HT-29 (cell line): ENCODE measurements at regions not wholly inside any gene's neighbourhood (a gene's known extent, or its start where the extent isn't known, plus 50 kb on each side); places are given as distances from the start of the nearest gene placed in this dataset.

Experiments used
- DNase-seq: peaks from one replicate; pipeline ENCODE4 v3.0.0-alpha.2; 2015; ENCODE audit warnings: low spot score

- DNase-seq, result no peak
Measured at GRCh38 chrX:8232406-8232805, 61.3 kb upstream of the VCX2 start.

DNA sequence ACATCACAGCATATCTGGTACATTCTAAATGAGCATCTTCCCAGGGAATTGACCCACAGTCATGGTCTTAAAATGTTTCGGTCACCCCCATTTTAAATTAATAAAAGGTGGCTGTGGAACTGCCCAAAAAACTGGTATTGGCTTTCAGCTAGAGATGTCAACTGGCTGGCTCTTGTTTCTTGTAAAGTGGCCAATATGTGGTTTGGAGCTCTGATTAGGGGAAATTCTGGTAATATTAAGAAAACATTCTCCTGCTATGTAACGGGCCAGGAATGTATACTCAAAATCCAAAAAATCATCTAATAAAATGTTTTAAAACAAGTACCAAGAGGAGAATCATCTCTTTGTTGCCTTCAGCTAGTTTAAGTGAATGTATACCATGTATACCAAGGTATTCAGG lies 62.0 kb upstream of the VCX2 start:
- no peak for DNase-seq

GRCh38 chrX:8235026-8235425 lies 64.0 kb upstream of the VCX2 start:
- no peak for DNase-seq

GRCh38 chrX:8237718-8238117 lies 66.7 kb upstream of the VCX2 start:
- DNase-seq, result peak; percentile 11

- DNase-seq, result no peak
Measured at GRCh38 chrX:8242431-8243020, 71.5 kb upstream of the VCX2 start.

- DNase-seq, result no peak
Measured at GRCh38 chrX:8244301-8244700, 73.2 kb upstream of the VCX2 start.

DNA sequence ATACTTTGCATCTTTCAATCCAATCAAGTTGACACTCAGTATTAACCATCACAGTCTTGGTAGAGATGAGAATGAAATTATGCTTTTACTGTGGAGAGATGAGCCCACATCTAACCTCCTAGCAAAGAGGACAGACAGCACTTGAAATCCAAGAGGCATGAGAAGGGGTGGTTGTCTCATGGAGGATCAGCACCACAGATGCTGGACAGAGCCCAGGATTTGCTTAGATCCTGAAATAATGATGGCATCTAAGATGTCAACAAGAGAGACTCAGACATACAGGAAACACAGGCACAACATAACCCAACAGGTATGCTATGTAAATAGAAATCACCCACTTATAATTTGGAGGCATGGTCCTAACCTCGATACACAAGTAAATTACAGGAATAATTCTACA lies 74.3 kb upstream of the VCX2 start:
- DNase-seq, result no peak

GRCh38 chrX:8253096-8253495 lies 82.0 kb upstream of the VCX2 start:
- no peak for DNase-seq

- no peak for DNase-seq
Measured at GRCh38 chrX:8254401-8254800, 83.3 kb upstream of the VCX2 start.

DNA sequence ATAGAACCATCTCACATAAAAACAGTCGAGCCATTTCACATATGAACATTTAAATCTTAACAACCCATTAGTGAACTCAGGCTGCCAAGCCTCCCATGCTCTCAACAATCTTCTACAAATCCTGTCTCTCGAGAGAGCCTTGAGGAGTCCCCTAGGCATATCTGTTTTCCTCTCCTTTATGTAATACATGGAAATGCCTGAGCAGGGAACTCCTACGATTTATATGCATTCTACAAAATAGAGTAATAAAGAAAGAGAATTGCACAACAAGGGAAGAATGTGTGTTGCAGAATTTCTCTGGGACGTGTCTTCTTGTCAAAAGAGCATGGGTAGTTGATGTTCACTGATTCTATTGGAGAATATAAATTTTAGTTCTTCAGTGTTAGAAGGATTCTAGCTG lies 101.8 kb upstream of the VCX2 start:
- no peak for DNase-seq

GRCh38 chrX:8273451-8273895 lies 102.4 kb upstream of the VCX2 start:
- DNase-seq, result no peak

DNA sequence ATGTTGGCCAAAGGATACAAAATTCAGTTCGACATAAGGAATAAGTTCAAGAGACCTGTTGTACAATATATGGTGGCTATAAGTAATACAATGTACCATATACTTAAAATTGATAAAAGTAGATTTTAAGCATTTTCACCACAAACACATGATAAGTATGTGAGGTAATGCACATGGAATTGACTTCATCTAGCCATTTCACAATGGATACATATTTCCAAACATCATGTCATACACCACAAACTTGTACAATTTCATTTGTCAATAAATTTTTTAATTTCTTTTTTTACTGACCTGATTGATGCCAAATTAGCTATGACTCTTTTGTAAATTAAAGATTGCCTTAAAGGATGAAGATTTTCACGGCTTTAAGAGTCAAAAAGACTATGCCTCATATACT lies 103.1 kb upstream of the VCX2 start:
- DNase-seq, result no peak

GRCh38 chrX:8278557-8278956 lies 107.5 kb upstream of the VCX2 start:
- DNase-seq, result no peak

DNA sequence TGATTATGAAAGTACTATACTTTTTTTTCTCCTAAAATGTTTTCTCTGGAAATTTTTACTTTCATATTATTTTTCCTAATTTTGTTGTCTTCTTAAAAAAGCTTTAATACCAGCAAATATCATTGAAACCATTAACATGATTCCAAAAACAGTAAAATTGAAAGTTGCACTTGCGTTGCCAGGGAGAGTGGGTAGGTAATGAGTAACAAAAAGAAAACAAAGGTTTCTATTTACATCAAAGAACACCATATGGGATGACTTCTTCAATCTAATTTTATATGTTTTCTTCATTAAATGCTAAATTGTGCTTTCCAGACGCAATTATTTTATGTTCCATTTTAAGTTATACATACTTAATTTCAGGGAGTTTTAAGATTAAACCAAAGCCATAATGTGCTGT lies 108.3 kb upstream of the VCX2 start:
- no peak for DNase-seq

DNA sequence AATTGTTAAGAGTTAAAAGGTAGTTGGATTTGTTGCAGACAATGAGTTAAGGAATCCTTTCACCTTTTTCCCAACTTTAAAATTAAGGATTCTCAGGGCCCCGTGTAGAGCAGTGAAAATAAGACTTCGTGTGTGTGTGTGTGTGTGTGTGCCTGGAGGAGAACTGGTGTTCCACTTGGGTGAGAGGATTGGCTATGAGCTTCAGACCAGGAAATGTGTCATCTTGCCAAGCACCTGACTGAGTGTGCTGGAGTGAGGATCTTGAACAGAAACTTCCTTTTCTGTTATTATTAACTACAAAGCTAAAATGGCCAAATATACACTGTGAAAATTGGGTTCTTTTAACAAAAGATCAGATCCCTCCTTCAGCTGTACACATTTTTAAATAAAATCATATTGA lies 113.1 kb upstream of the VCX2 start:
- no peak for DNase-seq

- DNase-seq, result no peak
Measured at GRCh38 chrX:8288590-8288989, 117.5 kb upstream of the VCX2 start.

- DNase-seq, result no peak
Measured at GRCh38 chrX:8289523-8289922, 118.5 kb upstream of the VCX2 start.

- no peak for DNase-seq
Measured at GRCh38 chrX:8297766-8298165, 126.7 kb upstream of the VCX2 start.

GRCh38 chrX:8304668-8305067 lies 133.6 kb upstream of the VCX2 start:
- no peak for DNase-seq

DNA sequence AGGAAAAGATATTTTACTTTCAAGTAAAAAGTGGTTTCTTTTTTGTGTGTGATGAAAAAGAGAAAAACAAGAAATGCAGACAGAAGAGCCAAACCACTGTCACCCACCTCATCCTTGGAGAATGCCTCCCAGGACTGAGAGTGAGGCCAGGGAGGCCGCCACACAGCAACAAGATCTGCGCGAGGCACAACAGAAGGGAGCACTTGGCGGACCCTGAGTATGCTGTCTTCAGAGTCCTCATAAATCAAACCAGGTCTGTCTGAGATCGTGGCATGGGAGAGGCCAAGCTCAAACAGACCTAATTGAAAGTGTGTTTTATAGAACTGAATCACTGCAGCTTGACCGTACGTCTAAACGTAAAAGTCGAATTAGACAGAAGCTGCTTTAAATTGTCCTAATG lies 134.3 kb upstream of the VCX2 start:
- DNase-seq, result no peak

DNA sequence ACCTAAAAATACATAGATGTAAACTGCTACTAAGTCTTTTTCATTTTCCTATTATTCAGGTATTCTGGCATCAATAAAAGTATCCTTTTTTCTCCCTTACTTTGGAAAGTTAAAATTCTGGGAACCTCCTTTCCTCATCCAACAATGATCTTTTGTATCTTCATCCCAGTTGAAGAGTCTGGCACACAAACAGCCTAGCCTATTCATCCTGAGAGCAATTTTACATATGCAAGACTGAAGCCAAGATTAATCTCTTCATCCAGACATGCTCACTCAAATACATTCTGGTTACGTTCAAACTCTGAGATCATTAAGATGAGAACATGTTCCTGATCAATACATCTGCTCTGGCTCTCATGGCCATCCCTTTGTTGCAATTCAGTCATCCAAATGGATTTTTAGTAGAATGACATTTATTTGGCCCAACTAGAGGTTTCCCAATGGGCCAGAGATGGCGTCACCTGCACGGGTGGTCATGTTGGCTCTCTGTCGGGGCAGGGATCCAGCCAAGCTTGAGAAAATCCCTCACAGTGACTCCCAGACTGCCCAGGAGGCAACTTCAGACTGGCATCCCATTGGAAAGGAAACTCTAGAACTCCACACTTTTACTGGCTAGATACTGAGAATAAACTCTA lies 135.3 kb upstream of the VCX2 start:
- DNase-seq, result no peak

DNA sequence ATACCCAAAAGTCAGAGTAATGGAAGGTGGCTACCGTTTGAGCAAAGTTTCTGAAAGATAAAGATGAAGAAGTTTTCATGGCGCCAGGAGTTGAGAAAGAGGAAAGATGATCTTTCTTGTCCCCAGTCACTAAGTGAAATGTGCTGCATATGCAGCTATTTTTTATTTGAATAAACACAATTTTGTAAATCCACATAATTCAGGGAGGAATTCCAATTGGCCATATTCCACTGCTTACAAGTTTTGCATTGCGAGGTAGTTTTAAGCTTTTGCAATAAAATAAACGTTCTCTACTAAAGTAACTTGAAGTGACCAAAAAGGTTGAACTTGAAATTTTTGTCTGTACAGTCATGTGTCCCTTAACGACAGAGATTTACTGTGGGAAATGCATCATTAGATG lies 139.3 kb upstream of the VCX2 start:
- no peak for DNase-seq

- DNase-seq, result no peak
Measured at GRCh38 chrX:8313844-8314243, 142.8 kb upstream of the VCX2 start.

DNA sequence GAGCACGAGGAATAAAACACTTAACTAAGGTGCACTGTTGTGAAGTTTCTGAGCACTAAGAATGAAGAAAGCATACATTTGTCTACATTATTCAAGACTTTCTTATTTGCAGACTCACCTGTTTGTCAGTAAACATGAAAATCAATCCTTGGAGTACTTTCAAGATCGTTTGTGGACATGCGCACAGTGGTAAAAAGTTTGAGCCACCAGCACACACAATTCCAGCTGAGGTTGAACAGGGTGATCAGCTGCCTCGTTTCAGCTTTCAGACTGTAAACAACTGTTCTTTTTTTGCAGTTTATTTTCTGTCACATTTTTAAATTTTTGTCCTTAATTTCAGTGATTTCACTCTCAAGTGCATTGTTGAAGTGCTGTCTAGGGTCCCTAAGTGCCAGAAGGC lies 143.8 kb upstream of the VCX2 start:
- no peak for DNase-seq
